ENCODE measurements at regions not wholly inside any gene's neighbourhood (a gene's known extent, or its start where the extent isn't known, plus 50 kb on each side); places are given as distances from the start of the nearest gene placed in this dataset.
A peak's percentile ranks its signal among the peaks of the same experiment; 100 is the strongest.
"Not testable (repeated sequence)": the region's sequence is repeated elsewhere in the genome, so short reads cannot be mapped to it uniquely, and the experiment has no call there.

DNA sequence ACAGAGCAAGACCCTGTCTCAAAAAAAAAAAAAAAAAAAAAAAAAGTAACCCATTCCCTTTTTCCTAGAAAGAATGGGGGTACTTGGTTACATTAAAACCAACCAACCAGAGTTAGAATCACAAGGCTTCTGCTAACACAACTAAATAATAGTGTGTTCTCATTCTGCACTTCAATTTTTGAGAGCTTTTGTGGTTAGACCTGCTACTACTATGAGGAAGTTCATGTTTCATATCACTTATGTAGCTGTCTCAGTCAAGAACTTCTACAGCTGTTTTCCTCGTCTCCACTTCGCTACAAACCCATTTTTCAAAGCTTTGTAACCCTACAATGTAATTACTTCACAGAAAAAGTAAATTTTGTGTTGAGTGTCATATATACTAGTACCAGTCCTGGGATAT, 58.3 kb downstream of the PDHA2 start:
- Histone ChIP-seq H3K36me3 (no peaks in the 10 kb centered on the region), H3K9me3 (replicated peaks in 1 of 11) (no peaks in the 10 kb centered on the region), H3K4me3 (no peak overlapping the region), H3K27me3 (no peaks in the 10 kb centered on the region), H4K20me1 (no peaks in the 10 kb centered on the region), H3K4me1 (0 out of 20 replicates have a peak, but pooled peaks cover 0 to 4% (median 0%) of the 10 kb centered on the region in 10 experiments), H3K4me2 (peak overlapping the region in 1 of 11 experiments; percentile 42; a peak in 1 of 22 replicates), H3K27ac (no peak overlapping the region), H3K9ac (no peak overlapping the region)
- no peak for TF ChIP-seq Cebpa-rat (IDR thresholded peaks at IDR 0.05)

DNA sequence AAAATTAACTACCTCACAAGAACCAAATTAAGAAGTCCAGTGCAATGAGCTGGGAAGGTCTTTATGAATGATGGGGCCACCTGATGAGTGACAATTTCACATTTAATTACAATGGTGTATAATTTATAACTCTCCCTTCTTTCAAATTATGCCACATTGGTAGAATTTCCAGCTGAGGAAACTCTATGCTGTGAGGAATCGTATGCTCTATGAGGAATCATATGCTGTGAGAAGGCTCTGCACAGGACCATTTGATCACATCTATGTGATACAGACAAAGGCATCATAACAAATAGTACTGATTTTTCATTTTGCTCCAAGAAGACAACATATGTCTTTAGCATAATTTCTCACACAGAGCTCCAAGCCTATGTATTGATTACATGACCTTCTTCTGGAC, 69.3 kb downstream of the PDHA2 start:
- no peaks in the 10 kb centered on the region for H3K27me3 ChIP-seq
- H3K4me3 ChIP-seq, result no peak overlapping the region
- no peaks in the 10 kb centered on the region for H3K4me1 ChIP-seq
- H3K9ac ChIP-seq, result no peak overlapping the region
- H3K27ac ChIP-seq, result no peak overlapping the region
- H3K9me3 ChIP-seq (replicated peaks in 1 of 11), result no peaks in the 10 kb centered on the region
- H3K36me3 ChIP-seq, result no peaks in the 10 kb centered on the region
- no peaks in the 10 kb centered on the region for H4K20me1 ChIP-seq
- no peak overlapping the region for H3K4me2 ChIP-seq
- TF ChIP-seq Cebpa-rat (IDR thresholded peaks at IDR 0.05), result no peak

DNA sequence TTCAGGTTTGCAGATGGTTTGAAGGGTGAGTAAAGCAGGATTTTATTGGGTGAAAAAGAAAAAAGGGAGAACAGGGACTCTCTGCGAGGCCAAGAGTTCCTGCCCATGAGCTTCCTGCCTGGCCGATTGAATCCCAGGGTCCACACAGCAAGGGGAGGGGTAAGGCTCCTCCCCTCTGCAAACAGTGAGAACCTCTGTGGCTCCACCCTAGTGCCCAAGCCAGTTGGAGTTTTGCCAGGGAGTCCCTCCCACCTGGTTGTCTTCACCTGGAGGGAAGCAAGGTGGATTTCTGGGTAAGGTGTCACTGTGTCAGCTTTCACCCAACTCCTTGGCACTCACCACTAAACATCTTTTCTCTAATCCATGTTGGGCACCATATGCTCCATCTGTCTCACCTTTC, 70.9 kb downstream of the PDHA2 start:
- no peaks in the 10 kb centered on the region for H3K4me1 ChIP-seq
- H3K27ac ChIP-seq, result no peak overlapping the region
- no peak for TF ChIP-seq Cebpa-rat (IDR thresholded peaks at IDR 0.05)
- no peak overlapping the region for H3K9ac ChIP-seq
- H3K4me3 ChIP-seq, result no peak overlapping the region
- H3K4me2 ChIP-seq, result no peak overlapping the region
- H3K27me3 ChIP-seq, result no peaks in the 10 kb centered on the region
- peaks cover 0 to 4% (median 0%) of the 10 kb centered on the region in 11 experiments; a peak in 1 of 22 replicates for H3K9me3 ChIP-seq (replicated peaks in 1 of 11)
- no peaks in the 10 kb centered on the region for H3K36me3 ChIP-seq
- no peaks in the 10 kb centered on the region for H4K20me1 ChIP-seq

DNA sequence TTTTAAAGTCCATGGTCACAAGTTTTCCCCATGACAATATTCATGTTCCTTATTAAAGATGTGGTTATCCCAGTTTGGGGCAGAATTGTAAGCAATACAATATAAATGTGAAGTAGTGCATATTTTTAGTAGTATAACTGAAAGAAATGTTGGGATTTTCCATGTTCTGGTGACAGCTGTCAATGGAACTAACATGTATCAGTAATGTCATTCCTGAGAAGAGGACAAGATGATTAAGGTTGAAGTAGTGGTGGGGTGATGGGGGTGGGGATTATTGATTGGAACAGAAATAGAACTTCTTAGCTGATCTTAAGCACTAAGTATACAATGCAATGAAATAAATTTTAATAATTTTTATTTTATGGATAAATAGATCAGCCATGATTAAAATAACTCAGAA, 81.6 kb downstream of the PDHA2 start:
- no peak overlapping the region for H3K27ac ChIP-seq
- H3K27me3 ChIP-seq, result no peaks in the 10 kb centered on the region
- no peak overlapping the region for H3K4me2 ChIP-seq
- no peak for TF ChIP-seq Cebpa-rat (IDR thresholded peaks at IDR 0.05)
- no peaks in the 10 kb centered on the region for H4K20me1 ChIP-seq
- H3K4me3 ChIP-seq, result no peak overlapping the region
- no peaks in the 10 kb centered on the region for H3K4me1 ChIP-seq
- peaks cover 7 to 18% (median 14%) of the 10 kb centered on the region in 11 experiments for H3K9me3 ChIP-seq (replicated peaks in 1 of 11)
- no peak overlapping the region for H3K9ac ChIP-seq
- no peaks in the 10 kb centered on the region for H3K36me3 ChIP-seq

DNA sequence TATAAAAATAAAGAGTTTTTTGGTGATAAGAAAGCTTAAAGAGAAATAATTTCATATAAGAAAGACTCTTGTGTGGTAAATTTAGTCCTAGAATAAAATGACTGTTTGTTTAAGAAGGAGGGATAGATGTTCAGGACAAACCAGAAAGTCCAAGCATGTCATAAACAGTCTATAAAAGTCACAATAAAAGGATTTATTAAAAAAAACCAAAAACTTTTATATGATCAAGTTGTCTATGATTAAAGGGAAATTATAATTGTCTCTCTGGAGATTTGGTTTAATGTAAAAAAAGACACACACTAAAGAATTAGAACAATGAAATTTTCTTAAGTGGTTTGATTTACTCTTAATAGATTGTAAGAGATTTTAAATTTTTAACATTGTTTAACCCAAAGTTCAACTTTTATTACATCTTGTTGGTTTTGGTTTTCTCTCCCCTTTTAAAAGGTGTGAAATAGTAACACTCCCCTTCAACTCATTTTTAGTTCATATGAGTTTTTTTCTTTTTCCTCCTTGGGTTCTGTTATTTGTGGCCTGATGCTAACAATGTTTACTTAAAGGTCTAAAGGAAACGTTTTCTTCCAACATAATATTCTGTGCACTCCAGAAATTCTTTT, 89.7 kb downstream of the PDHA2 start:
- Histone ChIP-seq H3K4me3 (no peak overlapping the region), H3K4me2 (no peak overlapping the region), H3K27ac (no peak overlapping the region), H3K27me3 (no peaks in the 10 kb centered on the region), H3K4me1 (no peaks in the 10 kb centered on the region), H4K20me1 (no peaks in the 10 kb centered on the region), H3K36me3 (no peaks in the 10 kb centered on the region), H3K9ac (no peak overlapping the region), H3K9me3 (replicated peaks in 1 of 11) (peaks cover 42 to 69% (median 56%) of the 10 kb centered on the region in 11 experiments)
- TF ChIP-seq Cebpa-rat (IDR thresholded peaks at IDR 0.05), result no peak

DNA sequence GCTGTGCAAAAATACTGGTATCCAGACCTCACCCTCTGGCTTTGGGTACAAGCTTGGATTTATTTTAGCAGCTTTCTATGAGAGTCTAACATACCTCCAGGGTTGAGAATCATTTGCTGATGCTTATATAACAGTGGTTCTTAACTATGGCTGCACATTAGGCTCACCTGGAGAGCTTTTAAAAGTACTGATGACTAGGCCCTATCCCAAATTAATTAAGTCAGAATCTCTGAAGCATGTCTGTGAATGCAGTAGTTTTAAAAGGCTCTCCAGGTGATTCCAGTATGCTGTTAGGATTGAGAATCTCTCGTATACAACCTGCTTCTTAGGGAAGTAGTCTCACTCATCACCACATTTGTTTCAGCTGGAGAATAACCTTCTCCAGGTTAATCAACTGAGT, 99.2 kb downstream of the PDHA2 start:
- Histone ChIP-seq H3K27me3 (no peaks in the 10 kb centered on the region), H3K9ac (no peak overlapping the region), H3K4me3 (no peak overlapping the region), H3K27ac (no peak overlapping the region), H4K20me1 (no peaks in the 10 kb centered on the region), H3K36me3 (no peaks in the 10 kb centered on the region), H3K4me2 (no peak overlapping the region), H3K4me1 (no peaks in the 10 kb centered on the region), H3K9me3 (replicated peaks in 1 of 11) (no peaks in the 10 kb centered on the region)
- no peak for TF ChIP-seq Cebpa-rat (IDR thresholded peaks at IDR 0.05)

DNA sequence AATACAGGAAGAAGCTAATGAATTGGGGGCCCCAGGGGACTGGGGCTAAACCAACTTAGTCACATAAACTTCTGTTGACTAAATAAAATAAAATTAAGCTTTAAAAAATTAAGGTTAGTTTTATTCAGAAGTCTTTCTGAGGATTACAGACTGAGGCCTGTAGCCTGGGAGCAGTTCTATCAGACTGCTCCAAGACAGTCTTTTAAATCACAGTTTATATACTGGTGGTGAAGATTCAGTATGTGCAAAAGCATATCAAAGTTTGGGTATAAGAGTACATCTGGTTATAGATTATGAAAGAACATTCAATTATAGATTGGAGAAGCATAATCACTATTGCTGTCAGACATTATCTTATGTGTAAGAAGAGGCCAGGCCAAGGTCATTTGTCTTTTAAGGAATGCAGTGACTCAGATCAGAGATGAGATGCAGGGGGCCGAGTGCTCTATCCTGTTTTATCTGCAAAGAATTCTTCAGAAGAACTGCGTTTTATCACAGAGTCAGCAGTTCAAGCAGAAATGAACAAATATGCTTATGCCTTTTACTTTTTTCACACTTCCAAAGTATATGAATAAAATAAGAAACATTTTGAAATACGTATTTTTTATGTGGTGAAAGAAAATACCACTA, 109.4 kb downstream of the PDHA2 start:
- Histone ChIP-seq H3K4me1 (no peaks in the 10 kb centered on the region), H3K36me3 (no peaks in the 10 kb centered on the region), H3K27me3 (no peaks in the 10 kb centered on the region), H3K4me2 (no peak overlapping the region), H3K9me3 (replicated peaks in 1 of 11) (peaks cover 4 to 19% (median 10%) of the 10 kb centered on the region in 11 experiments; a peak in 11 of 22 replicates), H3K27ac (no peak overlapping the region), H4K20me1 (no peaks in the 10 kb centered on the region), H3K4me3 (no peak overlapping the region), H3K9ac (no peak overlapping the region)
- no peak for TF ChIP-seq Cebpa-rat (IDR thresholded peaks at IDR 0.05)

DNA sequence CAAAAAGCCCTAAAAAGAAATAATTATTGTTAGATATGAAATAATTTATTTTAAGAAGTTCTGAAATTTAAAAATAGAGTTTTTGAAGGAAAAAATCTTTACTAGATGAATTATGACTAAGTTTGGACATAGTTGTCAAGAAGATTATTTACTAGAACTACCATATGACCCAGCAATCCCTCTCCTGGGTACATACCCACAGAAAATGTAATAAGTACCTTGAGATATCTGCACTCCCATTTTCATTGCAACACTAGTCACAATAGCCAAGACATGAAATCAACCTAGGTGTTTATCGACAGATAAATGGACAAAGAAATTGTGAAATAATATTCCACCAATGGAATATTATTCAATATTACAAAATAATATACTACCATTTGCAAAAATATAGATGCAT, 109.9 kb downstream of the PDHA2 start:
- Histone ChIP-seq H3K27ac (no peak overlapping the region), H4K20me1 (no peaks in the 10 kb centered on the region), H3K27me3 (no peaks in the 10 kb centered on the region), H3K36me3 (no peaks in the 10 kb centered on the region), H3K4me2 (no peak overlapping the region), H3K4me3 (no peak overlapping the region), H3K9me3 (replicated peaks in 1 of 11) (peaks cover 4 to 19% (median 10%) of the 10 kb centered on the region in 11 experiments; a peak in 11 of 22 replicates), H3K9ac (no peak overlapping the region), H3K4me1 (no peaks in the 10 kb centered on the region)
- TF ChIP-seq Cebpa-rat (IDR thresholded peaks at IDR 0.05), result no peak

DNA sequence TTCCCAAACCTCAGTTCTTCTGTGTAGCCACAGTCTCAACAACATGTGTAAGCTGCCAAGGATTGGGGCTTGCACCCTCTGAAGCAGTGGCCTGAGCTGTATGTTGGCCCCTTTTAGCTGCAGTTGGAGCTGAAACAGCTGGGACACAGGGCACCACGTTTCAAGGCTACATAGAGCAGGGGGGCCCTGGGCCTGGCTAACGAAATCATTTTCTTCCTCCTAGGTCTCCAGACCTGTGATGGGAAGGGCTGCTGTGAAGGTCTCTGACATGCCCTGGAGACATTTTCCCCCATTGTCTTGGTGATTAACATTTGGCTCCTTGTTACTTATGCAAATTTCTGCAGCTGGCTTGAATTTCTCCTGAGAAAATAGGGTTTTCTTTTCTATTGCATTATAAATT, 112.6 kb downstream of the PDHA2 start:
- not testable (repeated sequence) for H3K4me3 ChIP-seq; H3K4me1 ChIP-seq; H3K4me2 ChIP-seq; H4K20me1 ChIP-seq; H3K9me3 ChIP-seq (replicated peaks in 1 of 11); H3K27ac ChIP-seq; H3K36me3 ChIP-seq; H3K9ac ChIP-seq; H3K27me3 ChIP-seq

DNA sequence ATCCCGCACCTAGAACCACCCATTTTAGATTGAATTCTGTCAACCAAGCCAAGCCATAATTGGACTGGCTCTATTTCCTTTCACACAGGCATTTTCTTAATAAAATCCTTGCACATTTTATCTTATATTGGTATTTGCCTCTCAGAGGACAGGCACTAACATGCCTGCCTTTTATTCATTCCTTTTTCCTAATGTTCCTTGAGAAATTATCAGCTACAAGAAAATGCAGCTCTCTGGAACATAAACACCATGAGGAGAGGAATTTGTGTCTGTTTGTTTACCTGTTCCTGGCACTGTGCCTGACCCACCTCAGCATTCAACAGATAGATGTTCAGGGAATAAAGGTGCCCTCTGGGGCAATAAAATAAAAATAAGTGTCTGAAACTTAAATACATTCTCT, 116.2 kb downstream of the PDHA2 start:
- no peaks in the 10 kb centered on the region for H4K20me1 ChIP-seq
- TF ChIP-seq Cebpa-rat (IDR thresholded peaks at IDR 0.05), result no peak

More for the DNA sequence above, 116.2 kb downstream of the PDHA2 start:
- H3K9ac ChIP-seq, result no peak overlapping the region
- no peaks in the 10 kb centered on the region for H3K4me1 ChIP-seq
- H3K4me3 ChIP-seq, result no peak overlapping the region
- H3K27ac ChIP-seq, result no peak overlapping the region
- H3K4me2 ChIP-seq, result no peak overlapping the region
- H3K36me3 ChIP-seq, result no peaks in the 10 kb centered on the region
- peaks cover 0 to 6% (median 0%) of the 10 kb centered on the region in 11 experiments; a peak in 1 of 22 replicates for H3K9me3 ChIP-seq (replicated peaks in 1 of 11)
- no peaks in the 10 kb centered on the region for H3K27me3 ChIP-seq

Data from BLaER1 treated with 17β-estradiol and CSF1 and Interleukin-3, amounts not matched to agents 10 nM and 100 nM (cell line).